ENCODE measurements at regions not wholly inside any gene's neighbourhood (a gene's known extent, or its start where the extent isn't known, plus 50 kb on each side); places are given as distances from the start of the nearest gene placed in this dataset.

- no peak for DNase-seq
Measured at GRCh38 chr13:39981056-39981455, 325.6 kb downstream of the COG6 start.

GRCh38 chr13:39982745-39983144, 327.3 kb downstream of the COG6 start:
- DNase-seq = no peak

GRCh38 chr13:39985071-39985470, 329.6 kb downstream of the COG6 start:
- DNase-seq = no peak

- DNase-seq = no peak
Measured at GRCh38 chr13:39988351-39988750, 332.9 kb downstream of the COG6 start.

GRCh38 chr13:39998166-39998565, 342.7 kb downstream of the COG6 start:
- no peak for DNase-seq

GRCh38 chr13:40002016-40002415, 346.6 kb downstream of the COG6 start:
- no peak for DNase-seq

- no peak for DNase-seq
Measured at GRCh38 chr13:40013554-40013953, 358.1 kb downstream of the COG6 start.

GRCh38 chr13:40016953-40017660, 361.6 kb downstream of the COG6 start:
- no peak for DNase-seq

- DNase-seq = no peak
Measured at GRCh38 chr13:40017662-40018262, 362.3 kb downstream of the COG6 start.

GRCh38 chr13:40023595-40024203, 368.2 kb downstream of the COG6 start:
- DNase-seq = no peak

- DNase-seq = no peak
Measured at GRCh38 chr13:40024204-40024966, 368.9 kb downstream of the COG6 start.

- DNase-seq = no peak
Measured at GRCh38 chr13:40024967-40025714, 369.7 kb downstream of the COG6 start.

GRCh38 chr13:40026174-40026585, 370.7 kb downstream of the COG6 start:
- DNase-seq = no peak

- DNase-seq = no peak
Measured at GRCh38 chr13:40026741-40027140, 371.3 kb downstream of the COG6 start.

- DNase-seq = no peak
Measured at GRCh38 chr13:40028446-40028845, 373.0 kb downstream of the COG6 start.

- no peak for DNase-seq
Measured at GRCh38 chr13:40031031-40031430, 375.6 kb downstream of the COG6 start.

- no peak for DNase-seq
Measured at GRCh38 chr13:40039061-40039460, 383.6 kb downstream of the COG6 start.

GRCh38 chr13:40042991-40043390, 387.5 kb downstream of the COG6 start:
- DNase-seq = no peak

- DNase-seq = no peak
Measured at GRCh38 chr13:40043764-40044163, 388.3 kb downstream of the COG6 start.

GRCh38 chr13:40047322-40047771, 391.9 kb downstream of the COG6 start:
- DNase-seq = no peak

- DNase-seq = no peak
Measured at GRCh38 chr13:40048551-40048950, 393.1 kb downstream of the COG6 start.

- no peak for DNase-seq
Measured at GRCh38 chr13:40052954-40053353, 397.5 kb downstream of the COG6 start.

- DNase-seq = no peak
Measured at GRCh38 chr13:40053401-40053800, 397.9 kb downstream of the COG6 start.

Measured in NCI-H1092 (cell line).